ENCODE measurements at regions not wholly inside any gene's neighbourhood (a gene's known extent, or its start where the extent isn't known, plus 50 kb on each side); places are given as distances from the start of the nearest gene placed in this dataset.
"Not testable (repeated sequence)": the region's sequence is repeated elsewhere in the genome, so short reads cannot be mapped to it uniquely, and the experiment has no call there.

DNA sequence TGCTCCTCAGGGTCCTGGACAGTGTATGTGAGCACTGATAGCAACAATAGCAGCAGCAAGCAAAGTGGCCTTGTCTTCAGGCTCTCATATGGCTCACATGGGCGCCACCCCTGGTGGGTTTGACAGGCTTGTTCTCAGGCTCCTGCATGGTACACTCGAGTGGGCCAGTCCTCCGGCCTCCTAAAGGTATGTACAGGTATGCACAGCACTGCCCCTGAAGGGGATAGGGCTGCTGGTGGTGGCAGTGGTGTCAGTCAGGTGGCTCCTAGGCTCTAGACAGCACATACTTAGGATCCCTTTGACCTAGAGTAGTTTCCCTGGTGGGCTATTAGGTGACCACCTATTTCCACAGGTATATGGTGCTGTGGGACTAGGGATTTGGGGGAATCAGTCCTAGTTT, 79.8 kb downstream of the LGALS9B start:
- DNase-seq: not testable (repeated sequence)

DNA sequence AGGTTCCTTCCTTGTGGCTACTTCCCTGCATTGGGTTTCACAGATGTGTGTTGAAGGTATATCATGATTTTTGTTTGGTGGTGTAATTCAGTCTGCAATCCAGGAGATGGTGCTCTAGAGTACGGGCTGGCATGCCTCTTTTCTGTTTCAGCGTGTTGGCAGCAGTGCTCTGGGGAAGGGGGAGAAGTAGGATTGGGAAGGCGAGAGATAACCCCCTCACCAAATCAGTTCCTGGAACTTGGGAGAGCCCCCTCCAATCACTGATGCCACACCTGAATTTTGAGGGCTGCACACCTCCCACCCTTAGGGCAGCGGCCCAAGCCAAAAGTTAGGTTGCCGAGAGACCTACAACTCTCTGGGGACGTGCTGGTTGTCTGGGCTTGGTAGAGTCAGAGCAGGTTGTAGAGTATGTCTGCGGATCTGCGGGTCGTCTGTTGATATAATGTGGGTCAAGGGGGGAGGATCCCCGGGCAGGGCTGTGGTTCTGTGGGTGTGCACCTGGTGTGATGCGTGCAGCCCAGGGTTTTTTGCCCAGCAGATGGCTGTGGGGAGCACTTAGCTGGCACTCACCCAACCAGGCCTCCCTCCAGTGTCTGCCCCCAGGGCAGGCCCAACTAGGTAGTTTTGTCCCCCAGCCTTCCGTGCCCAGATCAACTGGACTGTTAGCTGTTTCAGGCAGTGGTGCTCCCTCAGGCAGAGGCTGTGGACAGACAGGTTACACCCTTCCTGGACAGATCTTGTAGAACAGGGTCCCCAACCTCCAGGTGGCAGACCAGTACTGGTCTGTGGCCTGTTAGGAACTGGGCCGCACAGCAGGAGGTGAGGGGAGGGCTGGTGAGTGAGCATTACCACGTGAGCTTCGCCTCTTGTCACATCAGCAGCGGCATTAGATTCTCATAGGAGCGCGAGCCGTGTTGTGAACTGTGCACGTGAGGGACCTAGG, 85.7 kb downstream of the LGALS9B start:
- DNase-seq: peak; percentile 17

DNA sequence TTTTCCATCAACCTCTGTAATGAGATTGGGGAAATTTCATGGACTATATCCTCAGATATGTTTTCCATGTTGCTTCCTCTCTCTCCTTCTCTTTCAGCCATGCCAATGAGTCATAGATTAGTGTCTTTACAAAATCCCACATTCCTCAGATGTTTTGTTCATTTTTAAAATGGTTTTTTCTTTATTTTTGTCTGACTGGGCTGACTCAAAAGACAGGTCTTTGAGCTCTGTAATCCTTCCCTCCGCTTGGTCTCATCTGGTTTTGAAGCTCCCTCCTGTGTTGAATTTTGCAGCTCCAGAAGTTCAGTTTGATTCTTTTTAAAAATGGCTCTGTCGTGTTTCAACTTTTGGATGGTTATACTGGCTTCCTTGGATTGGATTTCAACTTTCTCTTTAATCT, 86.7 kb downstream of the LGALS9B start:
- DNase-seq: not testable (repeated sequence)

DNA sequence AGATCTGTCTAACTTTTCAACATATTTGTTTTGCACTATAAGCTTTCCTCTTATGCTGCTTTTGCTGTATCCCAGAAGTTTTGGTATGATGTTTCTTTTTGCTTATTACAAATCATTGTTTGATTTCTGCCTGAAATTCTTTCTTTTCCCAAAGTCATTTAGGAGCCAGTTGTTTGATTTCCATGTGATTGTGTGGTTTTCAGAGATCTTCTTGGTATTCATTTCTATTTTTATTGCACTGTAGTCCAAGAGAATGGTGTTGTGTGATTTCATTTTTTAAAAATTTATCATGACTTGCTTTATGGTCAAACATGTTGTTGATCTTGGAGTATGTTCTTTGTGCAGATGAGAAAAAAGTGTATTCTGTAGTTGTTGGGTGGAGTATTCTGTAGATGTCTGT, 88.1 kb downstream of the LGALS9B start:
- DNase-seq: not testable (repeated sequence)

DNA sequence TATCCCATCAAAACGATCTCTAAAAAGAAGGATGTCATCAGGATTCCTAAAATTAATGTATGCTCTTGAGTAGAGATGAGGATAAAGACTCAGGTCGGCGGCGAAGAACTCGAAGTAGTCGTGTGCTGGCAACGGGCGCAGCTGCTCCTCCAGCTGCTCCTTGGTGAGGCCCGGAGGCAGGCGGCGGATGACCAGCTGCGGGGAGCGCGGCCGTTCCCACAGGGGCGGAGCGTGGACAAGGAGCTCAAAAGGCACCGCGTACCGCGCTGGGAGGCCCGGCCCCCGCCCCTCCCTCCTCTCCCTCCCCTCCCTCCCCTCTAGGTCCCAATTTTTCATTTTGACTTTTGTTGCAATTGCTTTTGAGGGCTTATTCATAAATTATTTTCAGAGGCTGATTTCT, 90.7 kb downstream of the LGALS9B start:
- DNase-seq: not testable (repeated sequence)

DNA sequence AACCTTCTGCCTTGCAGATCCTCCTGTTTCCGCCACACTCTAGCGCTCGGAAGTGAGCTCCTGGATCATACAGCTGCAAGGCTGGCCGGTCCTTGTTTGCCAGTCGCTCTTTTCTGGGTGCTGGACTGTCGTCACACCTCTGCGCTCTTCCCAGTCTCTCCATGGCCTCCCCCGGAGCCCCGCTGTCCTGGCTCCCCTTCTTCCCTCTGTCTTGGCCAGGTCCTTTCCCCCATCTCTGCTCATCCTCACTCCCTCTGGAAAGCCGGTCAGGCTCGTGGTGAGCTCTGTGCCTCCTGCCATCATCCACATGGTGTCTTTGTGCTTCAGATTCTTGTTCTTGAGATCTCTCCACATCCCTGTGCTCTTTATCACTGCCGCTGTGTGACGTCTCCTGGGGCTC, 91.6 kb downstream of the LGALS9B start:
- DNase-seq: not testable (repeated sequence)

Data from stimulated activated CD4-positive, alpha-beta T cell treated with anti-CD3 and anti-CD28 coated beads, Interleukin-4, amount 100 ng/mL, for 24 hours (primary cell).